ENCODE measurements at regions not wholly inside any gene's neighbourhood (a gene's known extent, or its start where the extent isn't known, plus 50 kb on each side); places are given as distances from the start of the nearest gene placed in this dataset.

GRCh38 chr15:24879492-24879891 is 75.3 kb upstream of the SNRPN start:
- no peak for TF ChIP-seq ATOH8 (CRISPR knock-in tag; IDR thresholded peaks at IDR 0.05; ENCODE audit: low read depth)
- TF ChIP-seq KDM1A (IDR thresholded peaks at IDR 0.05; ENCODE audit: low read depth): no peak
- no peak for TF ChIP-seq ZC3H11A (IDR thresholded peaks at IDR 0.05)
- no peak for TF ChIP-seq HOXB5 (CRISPR knock-in tag; IDR thresholded peaks at IDR 0.05)
- TF ChIP-seq FOXS1 (CRISPR knock-in tag; IDR thresholded peaks at IDR 0.05): no peak
- no peak for TF ChIP-seq POLR2A (IDR thresholded peaks at IDR 0.05; ENCODE audit: low read length)
- no peak for TF ChIP-seq RFX5 (IDR thresholded peaks at IDR 0.05)
- TF ChIP-seq PHF8 (IDR thresholded peaks at IDR 0.05; ENCODE audit: borderline replicate concordance, low read depth): no peak
- no peak for TF ChIP-seq HDAC2 (IDR thresholded peaks at IDR 0.05)
- no peak for TF ChIP-seq HOXA7 (CRISPR knock-in tag; IDR thresholded peaks at IDR 0.05)
- no peak for TF ChIP-seq FOSL2 (IDR thresholded peaks at IDR 0.05)
- TF ChIP-seq FOSL2 (CRISPR knock-in tag; IDR thresholded peaks at IDR 0.05): no peak
- TF ChIP-seq BCL3 (IDR thresholded peaks at IDR 0.05): no peak
- no peaks in the 10 kb centered on the region for H3K4me1 ChIP-seq
- no peak for FAIRE-seq
- no peak overlapping the region for H3K4me3 ChIP-seq
- H3K27ac ChIP-seq: no peak overlapping the region
- no peaks in the 10 kb centered on the region for H3K9me3 ChIP-seq
- no peak overlapping the region for H3K4me2 ChIP-seq
- no peak for DNase-seq (ENCODE audit: low read depth in 1 of 2, low spot score in 1 of 2)
- CTCF ChIA-PET: no interaction called here
- POLR2A ChIA-PET: no interaction called here
- no peak for ATAC-seq
- 28% methylated on average over 2 of the region's 2 CpGs for WGBS (ENCODE audit: missing lambda C conversion rate)

- DNase-seq (ENCODE audit: low read depth in 1 of 2, low spot score in 1 of 2): no peak
- Histone ChIP-seq H3K27ac (no peak overlapping the region), H3K9me3 (no peaks in the 10 kb centered on the region), H3K4me2 (no peak overlapping the region), H3K4me1 (no peaks in the 10 kb centered on the region), H3K4me3 (no peak overlapping the region)
- WGBS (ENCODE audit: missing lambda C conversion rate): 31% methylated on average over 8 of the region's 8 CpGs
- no peak for ATAC-seq
- FAIRE-seq: no peak
- CTCF ChIA-PET: no interaction called here
- POLR2A ChIA-PET: no interaction called here
- no peak for TF ChIP-seq MYC (IDR thresholded peaks at IDR 0.05; ENCODE audit: borderline replicate concordance, low read length)
- no peak for TF ChIP-seq JUN (IDR thresholded peaks at IDR 0.05)
- TF ChIP-seq PBX3 (IDR thresholded peaks at IDR 0.05): no peak
- TF ChIP-seq ZSCAN20 (CRISPR knock-in tag; IDR thresholded peaks at IDR 0.05): no peak
- no peak for TF ChIP-seq EHMT2 (IDR thresholded peaks at IDR 0.05; ENCODE audit: low read depth)
Measured at GRCh38 chr15:24880663-24881062, 74.1 kb upstream of the SNRPN start.

- H3K27ac ChIP-seq: no peak overlapping the region
- FAIRE-seq (no peak), DNase-seq (ENCODE audit: low read depth in 1 of 2, low spot score in 1 of 2) (no peak), ATAC-seq (no peak)
- H3K4me2 ChIP-seq: no peak overlapping the region
- H3K4me3 ChIP-seq: no peak overlapping the region
- 13% methylated on average over 3 of the region's 3 CpGs for WGBS (ENCODE audit: missing lambda C conversion rate)
- H3K9me3 ChIP-seq: no peaks in the 10 kb centered on the region
- ChIA-PET CTCF (no interaction called here), POLR2A (no interaction called here)
- H3K4me1 ChIP-seq: no peaks in the 10 kb centered on the region
- no peak for TF ChIP-seq HEYL (CRISPR knock-in tag; IDR thresholded peaks at IDR 0.05)
- no peak for TF ChIP-seq TFCP2L1 (CRISPR knock-in tag; IDR thresholded peaks at IDR 0.05)
Measured at GRCh38 chr15:24886538-24886937, 68.2 kb upstream of the SNRPN start.

- no peak overlapping the region for H3K4me3 ChIP-seq
- no peaks in the 10 kb centered on the region for H3K4me1 ChIP-seq
- H3K9me3 ChIP-seq: no peaks in the 10 kb centered on the region
- H3K27ac ChIP-seq: no peak overlapping the region
- ChIA-PET CTCF (interaction anchor here (0.6 kb wide), 1 partner anchor 1275 kb away, joined by 3 read pairs; no protein-coding TSS in a partner anchor), POLR2A (no interaction called here)
- 3% methylated on average over 8 of the region's 8 CpGs for WGBS (ENCODE audit: missing lambda C conversion rate)
- FAIRE-seq: no peak
- DNase-seq (ENCODE audit: low read depth in 1 of 2, low spot score in 1 of 2): no peak
- no peak for TF ChIP-seq HOXB13 (CRISPR knock-in tag; IDR thresholded peaks at IDR 0.05; ENCODE audit: low read depth)
- no peak for TF ChIP-seq RAD21 (conservative IDR thresholded peaks at IDR 0.05 in 1 of 2, IDR thresholded peaks at IDR 0.05 in 1 of 2)
- no peak for TF ChIP-seq JUN (IDR thresholded peaks at IDR 0.05)
- TF ChIP-seq EHMT2 (IDR thresholded peaks at IDR 0.05; ENCODE audit: low read depth): no peak
- no peak overlapping the region for H3K4me2 ChIP-seq
- ATAC-seq: no peak
Measured at GRCh38 chr15:24898715-24899272, 56.0 kb upstream of the SNRPN start.

All from A549 (cell line).